AG10803 (cell line): ENCODE measurements at regions not wholly inside any gene's neighbourhood (a gene's known extent, or its start where the extent isn't known, plus 50 kb on each side); places are given as distances from the start of the nearest gene placed in this dataset.
"Not testable (repeated sequence)": the region's sequence is repeated elsewhere in the genome, so short reads cannot be mapped to it uniquely, and the experiment has no call there.

Source experiments
- DNase-seq: peaks from one replicate; pipeline ENCODE4 v3.0.0; 2010; ENCODE audit warnings: low read depth
- H3K4me3 ChIP-seq: 2 replicates; pipeline ENCODE4 v1.5.1; 2011; ENCODE audit warnings: mild to moderate bottlenecking, low read length, control low read depth
- CTCF ChIP-seq: conservative IDR thresholded peaks from 2 replicates; pipeline ENCODE4 v1.5.1; 2011; ENCODE audit warnings: mild to moderate bottlenecking, low read length, control low read depth, inconsistent platforms

GRCh38 chr17:16880121-16880842 is 91.6 kb downstream of the TNFRSF13B start:
- no peak for TF ChIP-seq CTCF
- DNase-seq, result no peak
- no peak overlapping the region for H3K4me3 ChIP-seq

- no peak for TF ChIP-seq CTCF
- no peak for DNase-seq
- no peak overlapping the region for H3K4me3 ChIP-seq
These were observed 92.2 kb downstream of the TNFRSF13B start for GRCh38 chr17:16879686-16880085.

- TF ChIP-seq CTCF, result no peak
These were observed 93.3 kb downstream of the TNFRSF13B start for GRCh38 chr17:16878606-16879005.

GRCh38 chr17:16878084-16878483 is 93.8 kb downstream of the TNFRSF13B start:
- no peak for DNase-seq
- H3K4me3 ChIP-seq, result no peak overlapping the region
- TF ChIP-seq CTCF, result no peak

More at GRCh38 chr17:16878606-16879005, 93.3 kb downstream of the TNFRSF13B start:
- H3K4me3 ChIP-seq, result no peak overlapping the region
- DNase-seq, result no peak

- H3K4me3 ChIP-seq, result no peak overlapping the region
- TF ChIP-seq CTCF, result no peak
- no peak for DNase-seq
These were observed 94.8 kb downstream of the TNFRSF13B start for GRCh38 chr17:16877099-16877498.

- no peak overlapping the region for H3K4me3 ChIP-seq
- DNase-seq, result no peak
- no peak for TF ChIP-seq CTCF
These were observed 96.3 kb downstream of the TNFRSF13B start for GRCh38 chr17:16875662-16876061.

GRCh38 chr17:16874216-16874615 is 97.7 kb downstream of the TNFRSF13B start:
- DNase-seq, H3K4me3 ChIP-seq: not testable (repeated sequence)
